Left renal cortex interstitium (tissue), 4 donors: ENCODE measurements at regions not wholly inside any gene's neighbourhood (a gene's known extent, or its start where the extent isn't known, plus 50 kb on each side); places are given as distances from the start of the nearest gene placed in this dataset.
A peak's percentile ranks its signal among the peaks of the same experiment; 100 is the strongest.

Source experiments
- DNase-seq, 4 donors: peaks; one replicate each; pipeline ENCODE4 v3.0.0-alpha.2; 2013; ENCODE audit warnings: low read depth in 4 of 4, low spot score in 2 of 4, missing footprints in 1 of 4

DNA sequence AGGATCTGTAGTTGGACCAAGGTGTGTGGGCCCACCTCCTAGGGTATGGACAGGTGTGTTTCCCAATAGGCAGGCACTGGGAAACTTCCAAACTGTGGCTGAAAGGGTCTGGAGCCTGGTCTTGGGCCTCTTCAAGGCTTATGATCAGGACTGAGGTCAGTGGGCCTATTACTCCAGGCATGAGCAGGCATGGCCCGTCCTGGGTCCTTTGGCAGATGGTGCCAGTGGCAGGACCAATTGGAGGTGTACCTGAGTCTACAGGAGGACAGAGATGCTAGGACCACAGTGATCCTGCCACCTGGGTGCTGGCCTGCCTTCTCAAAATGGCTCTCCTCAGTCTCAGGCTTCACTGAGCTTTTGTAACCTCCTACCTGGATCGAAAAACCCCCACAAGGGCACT lies 95.4 kb downstream of the RAB18 start:
- DNase-seq = no peak

DNA sequence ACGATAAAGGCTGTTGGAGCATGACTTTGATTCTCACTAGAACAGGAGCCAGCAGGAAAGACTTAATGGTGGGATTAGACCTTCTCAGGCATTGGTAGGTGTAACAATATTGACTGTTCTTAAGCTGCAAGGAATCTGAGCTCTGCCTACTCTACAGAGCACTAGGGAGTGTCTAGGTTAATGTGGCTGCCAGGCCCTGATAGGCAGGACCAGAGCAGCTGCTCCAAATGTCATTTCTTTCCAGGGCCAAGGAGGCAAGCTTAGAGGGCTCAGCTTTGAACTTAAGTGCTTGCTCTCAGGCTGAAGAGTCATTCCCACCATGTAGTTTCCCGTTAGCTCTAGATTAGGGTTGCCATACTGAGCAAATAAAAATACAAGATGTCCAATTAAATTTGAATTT lies 96.8 kb downstream of the RAB18 start:
- DNase-seq = no peak

DNA sequence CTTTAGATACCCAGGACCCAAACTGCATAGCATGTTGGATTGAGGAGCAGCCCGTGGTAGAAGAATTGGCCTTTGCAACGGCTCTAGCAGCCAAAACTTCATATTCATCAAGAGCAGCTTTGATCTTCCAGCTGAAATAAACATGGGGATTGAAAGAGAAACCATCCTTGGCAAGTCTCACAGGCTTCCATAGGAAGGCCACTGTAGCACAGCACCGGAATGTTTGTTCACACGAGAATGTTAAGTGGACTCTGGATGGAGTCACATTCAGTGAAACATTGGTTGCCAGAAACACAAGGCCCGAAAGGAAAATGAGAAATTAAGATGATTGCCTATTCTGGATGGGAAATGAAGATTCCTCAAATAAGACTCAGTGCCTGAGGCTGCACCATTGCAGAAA lies 97.4 kb downstream of the RAB18 start:
- no peak for DNase-seq

DNA sequence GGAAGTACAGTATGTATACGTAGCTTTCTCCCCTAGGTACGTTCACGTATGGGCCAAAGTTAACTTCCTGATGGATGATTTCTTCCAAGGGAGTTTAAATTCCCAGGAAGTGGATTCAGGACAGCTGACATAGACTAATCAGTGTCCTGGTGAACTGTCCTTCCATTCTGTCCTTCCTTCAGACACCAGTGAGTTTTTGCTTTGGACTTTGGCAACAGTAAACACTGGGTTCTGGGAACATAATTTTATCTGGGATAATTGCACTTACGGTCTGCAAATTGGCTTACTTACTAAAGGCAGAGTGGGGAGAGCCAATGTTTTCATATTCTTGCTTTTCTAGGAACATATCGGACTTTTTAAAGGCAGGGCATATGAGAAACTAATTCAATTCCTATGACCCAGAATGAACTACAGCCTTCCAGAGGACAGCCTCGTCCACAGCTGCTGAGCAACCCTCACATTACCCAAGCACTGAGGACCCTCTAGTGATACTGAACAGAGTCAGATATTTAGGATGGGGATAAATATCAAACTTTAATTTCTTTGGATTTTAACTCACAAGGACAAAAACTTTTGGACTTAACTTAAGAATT lies 97.9 kb downstream of the RAB18 start:
- no peak for DNase-seq

DNA sequence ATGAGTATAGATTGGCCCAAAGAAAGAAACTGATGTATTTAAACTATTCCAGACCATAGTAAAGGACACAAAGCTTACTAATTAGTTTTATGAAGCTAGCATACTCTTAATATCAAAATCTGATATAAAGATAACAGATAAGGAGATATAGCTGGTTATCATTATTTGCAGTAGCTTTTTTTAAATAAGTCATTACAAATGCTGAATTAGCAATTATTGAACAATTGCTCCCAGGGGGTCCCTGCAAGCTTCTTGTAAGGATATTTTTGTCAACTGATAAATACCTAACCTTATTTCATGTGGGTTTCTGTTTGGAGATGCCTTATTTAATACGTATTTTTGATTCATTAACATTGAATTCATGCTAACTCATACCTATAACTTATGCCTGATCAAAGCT lies 99.0 kb downstream of the RAB18 start:
- no peak for DNase-seq

DNA sequence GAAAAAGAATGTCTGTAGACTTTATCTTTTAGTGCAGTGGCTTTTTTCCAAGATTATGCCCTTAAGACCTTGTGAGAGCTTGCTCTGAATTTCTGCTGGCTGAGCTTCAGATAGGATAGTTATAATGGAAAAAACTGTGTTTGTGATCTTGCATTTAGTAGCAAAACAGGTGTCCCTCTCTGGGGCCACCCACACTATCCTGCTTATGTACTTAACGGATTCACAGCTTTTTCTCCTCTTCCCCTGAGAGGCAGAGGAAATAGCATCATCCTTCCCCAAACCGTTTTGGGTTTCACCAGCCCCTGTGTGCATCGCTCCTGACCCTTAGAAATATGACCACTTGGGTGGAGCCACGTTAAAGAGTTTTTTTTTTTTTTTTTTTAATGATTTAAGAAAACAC lies 101.2 kb downstream of the RAB18 start:
- no peak for DNase-seq

DNA sequence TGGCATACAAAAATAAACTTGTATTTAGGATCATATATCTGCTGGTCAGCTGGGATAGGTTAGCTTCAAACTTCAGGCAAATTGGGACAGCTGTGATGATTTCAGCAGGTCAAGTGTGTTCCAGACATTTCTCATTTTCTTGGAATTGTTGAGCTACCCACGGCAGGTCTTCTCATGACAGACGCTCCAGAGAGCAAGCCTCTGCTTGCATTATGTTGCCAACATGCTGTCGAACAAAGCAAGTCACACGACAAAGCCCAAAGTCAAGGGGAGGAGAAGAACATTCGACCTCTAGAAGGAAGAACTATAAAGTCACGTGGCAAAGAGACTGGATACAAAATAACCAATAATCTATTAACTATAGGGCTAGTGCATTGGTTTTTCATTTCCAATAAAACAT lies 103.5 kb downstream of the RAB18 start:
- no peak for DNase-seq

DNA sequence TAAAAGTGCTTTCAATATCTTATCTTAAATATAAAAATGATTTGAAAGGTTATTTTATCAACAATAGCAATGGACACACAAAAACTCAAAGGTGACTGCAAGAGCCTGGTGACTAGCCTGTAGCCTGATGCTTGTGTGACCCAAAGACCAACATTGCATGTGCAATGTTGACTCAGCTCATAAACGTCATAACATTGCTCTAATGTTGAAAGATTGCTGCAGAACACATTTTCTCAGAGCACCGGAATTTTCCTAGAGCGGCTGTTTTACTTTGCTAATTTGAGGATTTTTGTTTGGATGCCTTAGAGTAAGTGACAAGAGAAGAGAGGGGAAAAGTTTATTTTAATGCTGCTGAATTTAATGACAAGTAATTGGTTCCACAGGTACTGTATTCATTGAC lies 107.1 kb downstream of the RAB18 start:
- no peak for DNase-seq

DNA sequence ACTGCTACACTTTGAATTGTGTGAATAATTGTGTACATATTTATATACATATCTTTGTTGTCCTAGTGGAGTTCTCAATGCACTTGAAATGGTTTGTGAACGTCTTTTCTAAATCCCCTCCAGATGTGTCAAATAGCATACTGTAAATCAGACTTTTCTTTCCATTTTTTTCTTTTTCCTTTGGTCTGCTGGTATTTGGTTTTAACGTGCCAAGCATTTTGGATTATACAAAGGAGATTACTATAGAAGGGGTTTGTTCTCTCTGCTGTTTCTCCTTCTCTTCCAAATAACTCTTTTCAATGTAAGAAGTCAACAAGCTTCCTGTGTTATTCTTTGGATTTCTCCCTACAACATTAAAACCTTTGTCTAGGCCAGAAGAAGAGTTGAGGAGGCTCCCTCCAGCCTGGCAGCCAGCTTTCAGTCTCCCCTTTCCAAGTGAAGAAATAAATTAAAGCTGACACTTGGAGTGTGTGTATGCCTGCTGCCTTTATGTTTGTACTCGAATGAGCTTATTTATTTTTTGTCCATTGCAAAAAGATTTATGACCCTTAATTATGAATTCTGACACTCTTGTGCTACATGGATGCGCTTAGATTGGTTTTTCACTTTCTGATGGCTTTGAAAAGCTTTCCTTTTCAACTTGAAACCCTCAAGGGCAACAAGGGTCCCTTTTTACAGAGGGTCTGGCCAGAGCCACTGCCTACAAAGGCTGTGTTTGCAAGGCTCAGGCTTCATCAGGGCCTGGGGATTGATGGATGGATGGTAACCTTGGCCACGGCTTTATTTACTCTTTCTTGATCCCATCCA lies 107.8 kb downstream of the RAB18 start:
- DNase-seq = no peak

DNA sequence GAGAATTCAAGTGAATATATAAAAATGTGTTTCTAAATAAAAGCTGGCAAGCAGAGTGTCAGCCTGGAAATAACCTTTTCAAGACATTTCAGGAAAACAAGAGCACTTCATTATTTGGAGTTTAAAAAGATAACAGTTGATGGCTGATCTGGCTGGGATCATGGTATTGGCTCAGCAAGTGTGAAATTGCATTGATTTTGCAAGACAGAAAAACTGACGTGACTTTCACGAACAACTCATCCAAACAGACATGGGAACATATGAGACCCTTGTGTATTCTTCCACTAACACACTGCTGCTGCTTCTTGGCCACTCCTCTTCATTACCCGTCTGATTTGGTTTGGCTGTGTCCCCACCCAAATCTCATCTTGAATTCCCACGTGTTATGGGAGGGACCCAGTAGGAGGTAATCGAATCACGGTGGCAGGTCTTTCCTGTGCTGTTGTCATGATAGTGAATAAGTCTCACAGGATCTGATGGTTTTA lies 108.5 kb downstream of the RAB18 start:
- no peak for DNase-seq

DNA sequence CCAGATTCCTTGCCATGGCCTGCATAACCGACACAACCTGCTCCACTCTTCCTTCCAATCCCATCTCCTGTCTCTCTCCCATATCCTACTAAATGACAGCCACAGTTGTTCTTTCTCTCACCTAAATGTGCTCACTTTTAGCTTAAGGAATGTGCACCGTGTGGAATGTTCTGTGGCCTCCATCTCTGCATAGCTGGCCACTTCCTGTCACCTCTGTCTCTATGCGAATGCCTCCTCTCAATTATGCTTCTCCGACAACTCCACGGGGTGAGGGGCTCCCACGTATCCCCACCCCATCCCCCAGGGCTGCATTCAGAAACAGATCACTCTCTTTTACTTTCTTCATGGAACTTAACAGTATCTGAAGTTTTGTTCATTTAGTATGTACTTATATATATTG lies 110.7 kb downstream of the RAB18 start:
- DNase-seq = no peak

DNA sequence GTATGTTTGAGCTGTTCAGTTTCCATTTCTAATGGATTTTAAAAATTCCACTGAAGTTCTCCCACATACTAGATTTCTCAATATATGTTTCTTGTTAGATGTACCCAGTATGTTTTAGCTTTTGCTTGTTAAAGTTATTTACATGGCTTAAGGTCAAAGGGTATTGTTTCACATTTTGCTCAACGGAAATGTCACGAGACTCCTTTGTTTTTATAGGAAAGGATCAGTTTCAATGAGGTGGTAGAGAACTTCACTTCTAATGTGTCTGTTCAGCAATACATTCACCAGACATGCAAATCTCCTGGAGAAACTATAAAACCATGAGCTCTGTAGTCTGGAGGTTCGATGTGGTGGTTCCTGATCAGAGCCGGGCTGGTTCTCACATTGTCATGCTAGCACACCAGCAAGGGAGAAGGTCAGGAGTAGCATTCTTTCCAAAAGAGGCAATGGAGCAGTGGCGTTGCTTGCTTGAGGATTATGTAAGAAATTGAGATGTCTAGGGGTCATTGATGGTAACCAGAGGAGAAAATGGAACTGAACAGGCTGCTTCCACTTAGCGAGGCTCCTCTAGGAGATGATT lies 114.0 kb downstream of the RAB18 start:
- DNase-seq = no peak

DNA sequence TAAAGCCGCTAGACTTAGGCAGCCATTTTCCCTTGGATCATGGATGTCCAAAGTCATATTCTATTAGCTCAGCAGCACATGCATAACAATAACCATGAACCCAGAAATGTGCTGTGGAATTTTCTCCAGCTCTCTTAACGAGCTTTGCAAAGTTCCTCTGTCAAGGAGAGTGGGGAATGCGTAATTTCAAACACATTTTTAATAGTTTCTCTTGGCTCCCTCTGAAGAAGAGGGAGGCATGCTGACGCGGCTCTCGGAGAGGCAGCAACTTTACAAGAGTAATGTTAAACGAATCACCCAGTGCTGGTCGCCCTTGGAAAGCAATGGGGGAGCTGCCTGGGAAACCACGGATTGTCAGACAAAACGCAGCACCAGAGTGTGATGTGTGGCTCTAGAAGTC lies 114.8 kb downstream of the RAB18 start:
- DNase-seq = no peak

DNA sequence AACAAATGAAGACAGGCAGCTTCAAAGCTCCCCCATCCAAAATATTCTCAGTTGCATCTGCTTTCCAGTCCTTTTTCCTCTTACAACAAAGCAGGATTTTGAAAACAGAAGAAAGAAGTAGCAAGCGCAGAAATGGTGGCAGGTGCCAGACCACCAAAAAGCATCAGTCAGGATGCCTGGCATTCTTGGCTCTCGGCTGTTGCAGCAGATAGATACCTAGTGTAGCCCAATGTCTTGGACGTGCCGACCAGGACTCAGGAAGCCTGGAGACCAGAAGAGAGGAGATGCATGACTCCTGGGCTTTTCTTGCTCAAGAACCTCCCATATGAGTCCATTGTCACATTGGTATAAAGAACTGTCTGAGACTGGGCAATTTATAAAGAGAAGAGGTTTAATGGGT lies 115.2 kb downstream of the RAB18 start:
- no peak for DNase-seq

DNA sequence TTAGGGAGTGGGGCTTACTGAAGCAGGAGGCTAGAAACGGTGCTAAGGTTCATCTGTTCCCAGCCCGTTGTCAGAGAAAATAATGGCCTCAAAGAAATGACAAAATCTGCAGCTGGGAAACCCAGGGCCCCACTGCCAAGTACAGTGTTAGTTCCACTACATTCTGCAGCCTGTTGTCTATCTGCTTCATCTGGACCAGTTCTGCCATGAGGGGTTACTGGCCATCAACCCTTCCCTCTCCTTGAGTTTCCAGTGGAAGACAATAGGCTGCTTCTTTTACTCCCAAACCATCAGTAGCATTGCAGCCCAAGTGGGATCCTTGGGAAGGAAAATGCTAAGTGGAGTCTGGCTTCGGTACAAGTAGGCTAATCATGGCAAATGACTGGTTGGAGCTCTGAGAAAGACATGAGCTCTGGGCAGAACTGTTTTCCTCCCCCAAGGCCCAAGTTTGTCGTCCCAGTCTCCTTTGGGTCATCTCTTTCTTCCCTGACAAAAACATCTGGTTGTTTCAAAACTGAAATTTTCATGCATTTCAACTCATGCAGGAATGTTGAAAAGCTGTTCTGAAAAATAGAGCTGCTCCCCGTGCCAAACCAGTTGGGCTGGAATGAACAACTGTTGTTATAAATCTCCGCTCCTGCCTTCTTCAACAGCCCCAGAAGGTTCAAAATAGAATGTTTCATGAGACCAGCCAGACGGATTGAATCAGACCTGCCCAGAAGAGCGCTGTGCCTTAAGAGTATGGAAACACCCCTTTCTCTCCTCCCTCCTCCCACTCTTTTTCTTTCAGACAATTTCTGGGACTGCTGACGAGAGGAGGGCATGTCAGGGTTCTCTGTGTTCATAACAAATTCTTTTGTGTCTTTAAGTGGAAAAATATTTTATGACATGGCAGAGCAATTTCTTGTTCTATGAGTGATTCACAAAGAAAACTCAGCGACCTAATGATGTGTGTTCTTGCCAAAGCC lies 116.6 kb downstream of the RAB18 start:
- DNase-seq = peak in 1 of 4 donors; percentile 21

DNA sequence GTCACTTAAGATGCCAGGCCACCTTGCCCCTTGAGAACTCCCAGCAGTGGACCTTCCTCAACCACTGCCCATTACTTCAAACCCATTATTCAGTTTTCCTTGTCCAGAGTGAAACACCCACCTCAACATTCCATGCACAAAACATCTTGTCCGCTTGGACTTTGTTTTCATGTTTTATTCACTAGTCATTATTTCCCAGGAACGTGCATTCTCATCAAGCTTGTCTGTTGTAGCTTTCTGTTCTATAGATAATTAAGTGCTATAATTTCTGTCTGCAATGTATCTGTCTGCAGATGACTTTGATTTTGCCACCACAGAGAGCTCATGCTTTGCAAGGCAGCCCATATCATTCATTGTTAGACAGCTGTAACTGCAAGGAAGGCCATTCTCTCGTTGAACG lies 117.4 kb downstream of the RAB18 start:
- no peak for DNase-seq

DNA sequence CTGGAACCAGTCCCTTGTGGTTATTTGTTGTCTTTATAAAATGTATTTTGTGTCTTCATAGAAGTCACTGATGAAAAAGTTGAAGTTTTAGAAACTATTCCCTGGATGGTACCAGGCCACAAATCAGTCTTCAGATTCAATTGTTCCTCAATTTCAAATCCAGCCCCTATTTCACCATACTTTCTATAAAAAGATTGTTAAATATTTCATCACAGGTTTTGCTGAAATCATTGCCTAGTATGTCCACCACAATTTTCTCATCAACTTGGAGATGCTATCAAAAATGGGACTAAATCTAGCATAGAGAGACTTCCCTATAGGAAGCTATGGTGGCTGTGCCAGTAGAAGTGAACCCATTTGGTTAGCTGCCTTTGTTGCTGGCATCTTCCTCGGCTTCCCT lies 118.5 kb downstream of the RAB18 start:
- DNase-seq = no peak
